ENCODE measurements at regions not wholly inside any gene's neighbourhood (a gene's known extent, or its start where the extent isn't known, plus 50 kb on each side); places are given as distances from the start of the nearest gene placed in this dataset.

- Histone ChIP-seq H3K27ac (ENCODE audit: low read depth, low read length) (no peak overlapping the region), H2AFZ (ENCODE audit: low read depth, low read length, poor library complexity, severe bottlenecking) (no peak overlapping the region), H3K9me2 (ENCODE audit: insufficient read depth) (no peaks in the 10 kb centered on the region), H3K9me3 (ENCODE audit: control insufficient read depth in 1 of 2, insufficient read depth in 1 of 2, low read depth in 1 of 2, low read length in 2 of 2) (no peaks in the 10 kb centered on the region), H3K9ac (ENCODE audit: low read length) (no peak overlapping the region), H3K27me3 (ENCODE audit: insufficient read depth, low read length) (no peaks in the 10 kb centered on the region), H3K4me1 (ENCODE audit: control insufficient read depth in 1 of 2, insufficient read depth in 2 of 2, low read length in 2 of 2) (peaks cover 11 to 24% of the 10 kb centered on the region in 2 experiments), H3K79me2 (ENCODE audit: insufficient read depth, low read length) (no peaks in the 10 kb centered on the region), H3K36me3 (ENCODE audit: control insufficient read depth in 1 of 2, insufficient read depth in 2 of 2, low read length in 2 of 2) (no peaks in the 10 kb centered on the region), H3K4me3 (replicated peaks in 1 of 2; ENCODE audit: low read depth in 1 of 2, low read length in 2 of 2) (no peak overlapping the region), H3K4me2 (ENCODE audit: low read length) (no peak overlapping the region), H4K20me1 (ENCODE audit: insufficient read depth) (no peaks in the 10 kb centered on the region)
- BruUV-seq (replicated peaks): no TSS peak
- POLR2A ChIA-PET: no interaction called here
- CTCF ChIA-PET: no interaction called here
- RAD21 ChIA-PET (ENCODE audit: low non-redundant PET in 1 of 2, low total read pairs in 2 of 2, uncharacterized antibody in 2 of 2, unreplicated experiment in 2 of 2): no interaction called here
- no peak for TF ChIP-seq ZBTB33 (IDR thresholded peaks at IDR 0.05; ENCODE audit: extremely low read depth, insufficient replicate concordance, low read length)
- TF ChIP-seq YY1 (IDR thresholded peaks at IDR 0.05; ENCODE audit: extremely low read depth, insufficient replicate concordance, low read depth, low read length): no peak
- TF ChIP-seq SP1 (IDR thresholded peaks at IDR 0.05; ENCODE audit: low read depth): no peak
- TF ChIP-seq FOSL1 (IDR thresholded peaks at IDR 0.05; ENCODE audit: low read depth): no peak
- TF ChIP-seq ATF3 (IDR thresholded peaks at IDR 0.05): no peak
- no peak for TF ChIP-seq POLR2A (IDR thresholded peaks at IDR 0.05; ENCODE audit: borderline replicate concordance, extremely low read depth, insufficient read depth, insufficient read length)
- TF ChIP-seq SRF (IDR thresholded peaks at IDR 0.05; ENCODE audit: low read depth): no peak
- no peak for TF ChIP-seq POLR2AphosphoS5 (IDR thresholded peaks at IDR 0.05; ENCODE audit: low read depth, low read length)
- TF ChIP-seq ELF1 (IDR thresholded peaks at IDR 0.05; ENCODE audit: borderline replicate concordance, low read depth): no peak
- no peak for TF ChIP-seq SIN3A (IDR thresholded peaks at IDR 0.05; ENCODE audit: low read depth)
- TF ChIP-seq CTCF (IDR thresholded peaks at IDR 0.05 in 2 of 3, conservative IDR thresholded peaks at IDR 0.05 in 1 of 3; ENCODE audit: borderline replicate concordance in 1 of 3, insufficient read depth in 1 of 3, low read depth in 2 of 3, low read length in 2 of 3): no peak
- TF ChIP-seq RAD21 (IDR thresholded peaks at IDR 0.05; ENCODE audit: low read depth): no peak
- no peak for TF ChIP-seq EZH2 (IDR thresholded peaks at IDR 0.05)
- TF ChIP-seq ZNF274 (IDR thresholded peaks at IDR 0.05; ENCODE audit: low read depth, low read length): no peak
- no peak for TF ChIP-seq ZFX (IDR thresholded peaks at IDR 0.05)
- no peak for TF ChIP-seq REST (IDR thresholded peaks at IDR 0.05; ENCODE audit: low read depth)
- no peak for TF ChIP-seq EGR1 (IDR thresholded peaks at IDR 0.05; ENCODE audit: low read depth)
- no peak for TF ChIP-seq EZH2phosphoT487 (IDR thresholded peaks at IDR 0.05; ENCODE audit: borderline replicate concordance)
- intact Hi-C loops (cut with micrococcal nuclease): no loop called here
- no peak for ATAC-seq
- no peak for DNase-seq (ENCODE audit: low read depth, low spot score)
Measured at GRCh38 chr1:60571811-60572210, 498.2 kb upstream of the C1orf87 start.

Measured in HCT116 (cell line).